GM19099 (cell line): ENCODE measurements at regions not wholly inside any gene's neighbourhood (a gene's known extent, or its start where the extent isn't known, plus 50 kb on each side); places are given as distances from the start of the nearest gene placed in this dataset.

Experiments
- POLR2A ChIP-seq: IDR thresholded peaks from 3 replicates; pipeline ENCODE4 v1.6.1; 2011; ENCODE audit warnings: low read depth; ENCODE audit not compliant: insufficient read length; ENCODE audit errors: extremely low read depth

DNA sequence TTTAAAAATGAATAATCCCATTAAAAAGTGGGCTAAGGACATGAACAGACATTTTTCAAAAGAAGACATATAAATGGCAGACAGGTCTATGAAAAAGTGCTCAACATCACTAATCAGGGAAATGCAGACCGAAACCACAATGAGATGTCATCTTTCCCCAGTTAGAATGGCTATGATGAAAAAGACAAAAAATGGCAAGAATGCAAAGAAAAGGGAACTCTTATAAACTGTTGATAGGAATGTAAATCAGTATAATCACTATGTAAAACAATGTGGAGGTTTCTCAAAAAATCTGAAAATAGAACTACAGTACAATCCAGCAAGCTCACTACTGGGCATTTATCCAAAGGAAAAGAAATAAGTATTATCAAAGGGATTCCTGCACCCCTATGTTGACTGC is 169.2 kb downstream of the METTL4 start:
- TF ChIP-seq POLR2A, result no peak

DNA sequence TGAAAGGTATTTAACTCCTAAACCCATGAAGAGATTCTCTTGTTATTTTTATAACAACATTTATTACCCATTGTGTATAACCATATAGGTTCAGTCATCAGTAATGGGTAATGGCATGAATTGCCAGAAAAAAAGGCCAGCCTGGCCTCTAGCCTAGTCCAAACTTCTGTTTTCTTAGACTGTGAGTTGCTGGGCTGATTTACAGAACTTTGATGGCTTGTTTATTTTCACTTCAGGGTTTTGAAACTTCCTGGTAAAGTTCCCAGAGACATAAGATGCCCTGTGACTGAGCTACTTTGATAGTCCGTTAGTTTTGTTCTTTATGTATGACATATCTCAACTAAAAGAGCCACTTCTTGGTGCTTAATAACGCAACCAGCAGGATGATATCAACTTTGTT is 164.8 kb downstream of the METTL4 start:
- TF ChIP-seq POLR2A, result no peak

DNA sequence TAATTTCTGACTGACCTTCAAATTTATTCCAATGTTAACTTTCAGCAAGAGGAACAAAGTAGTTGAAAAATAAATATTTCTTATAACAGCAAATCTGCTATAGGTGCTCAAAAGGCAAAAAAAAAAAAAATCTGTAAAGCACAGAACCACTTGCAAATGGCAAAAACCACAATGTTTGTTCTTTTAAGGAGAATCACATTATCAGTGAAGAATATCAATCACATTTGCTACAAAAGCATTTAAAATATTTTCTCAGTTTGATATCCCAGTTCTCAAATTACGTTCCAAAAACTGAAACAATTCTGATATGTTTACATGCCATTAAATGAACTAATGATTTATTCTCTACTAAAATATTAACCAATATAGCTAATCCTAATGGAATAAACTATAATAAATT is 163.3 kb downstream of the METTL4 start:
- TF ChIP-seq POLR2A, result no peak

DNA sequence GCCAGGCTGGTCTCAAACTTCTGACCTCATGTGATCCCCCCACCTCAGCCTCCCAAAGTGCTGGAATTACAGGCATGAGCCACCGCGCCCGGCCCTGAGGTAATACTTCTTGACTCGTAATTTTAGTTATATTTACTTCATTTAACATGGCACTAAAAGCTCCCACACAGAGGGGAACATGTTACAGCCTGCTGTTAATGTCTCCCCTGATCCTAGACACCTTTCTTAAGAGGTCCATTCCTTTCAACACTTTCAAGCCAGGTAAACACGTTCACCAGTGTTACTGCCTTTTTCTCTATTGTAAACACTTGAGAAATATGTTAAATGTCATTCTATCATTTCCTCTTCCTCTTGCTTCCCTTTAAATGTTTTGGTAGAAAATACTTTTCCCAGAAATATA is 161.4 kb downstream of the METTL4 start:
- TF ChIP-seq POLR2A, result no peak

DNA sequence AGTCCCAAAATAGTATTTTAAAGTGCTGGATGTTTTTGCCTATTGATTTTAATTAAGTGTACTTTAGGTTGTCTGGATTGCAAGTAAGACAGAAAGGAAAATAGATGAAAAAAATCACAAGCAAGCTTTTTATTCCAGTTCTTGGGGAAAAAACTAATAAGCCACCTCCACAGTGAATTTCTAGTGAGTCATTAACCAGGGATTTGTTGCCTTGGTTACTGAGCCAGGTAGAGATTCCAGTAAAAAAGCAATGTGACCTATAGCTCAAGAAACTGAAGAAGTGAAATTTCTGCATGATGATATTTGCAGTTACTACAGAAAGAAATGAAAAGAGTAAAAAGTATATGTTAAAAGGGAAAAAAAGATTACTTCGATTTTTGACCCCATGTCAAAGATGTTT is 160.6 kb downstream of the METTL4 start:
- TF ChIP-seq POLR2A, result no peak

DNA sequence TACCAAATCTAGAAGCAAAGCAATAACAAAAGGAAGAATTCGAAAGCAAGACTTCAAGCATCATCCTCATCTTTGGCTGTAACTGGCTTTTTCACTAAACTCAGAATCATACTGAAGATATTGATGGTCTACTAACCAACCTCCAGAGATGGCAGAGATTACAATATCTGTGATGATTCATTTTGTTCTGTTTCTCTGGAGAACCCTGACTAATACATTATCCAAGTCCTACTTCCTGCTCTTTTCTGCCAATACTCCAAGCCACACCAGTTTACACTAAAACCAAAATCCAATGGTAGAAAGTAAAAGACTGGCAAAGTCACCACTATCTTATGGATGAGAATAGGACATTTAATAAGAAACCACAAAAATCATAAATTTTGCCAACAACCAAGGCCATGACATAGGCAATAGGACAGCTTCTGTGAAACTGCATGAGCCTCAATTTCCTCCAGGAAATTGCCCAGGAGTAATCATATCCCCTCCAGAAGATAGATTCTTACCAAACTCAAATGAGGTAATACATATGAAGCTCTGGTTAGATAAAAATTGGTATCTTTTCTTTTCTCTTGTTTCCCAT is 159.8 kb downstream of the METTL4 start:
- no peak for TF ChIP-seq POLR2A

DNA sequence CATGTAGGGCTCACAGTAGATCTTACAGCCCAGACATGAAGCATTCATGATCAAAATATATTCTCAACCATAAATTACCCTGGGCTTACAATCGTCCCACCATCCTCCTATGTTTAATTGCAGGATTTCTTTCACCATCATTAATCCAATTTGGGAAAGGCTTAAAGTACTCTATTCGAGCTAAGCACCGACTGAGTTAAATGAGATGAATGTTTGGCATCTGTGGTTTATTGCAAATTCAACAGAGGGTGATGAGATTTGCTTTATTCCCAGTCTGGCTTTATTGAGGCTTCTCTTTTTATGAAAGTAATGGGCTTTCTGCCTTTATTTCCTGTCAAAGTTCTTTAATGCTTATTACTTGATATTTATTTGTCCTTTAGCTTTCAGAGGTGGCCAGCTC is 159.0 kb downstream of the METTL4 start:
- no peak for TF ChIP-seq POLR2A

DNA sequence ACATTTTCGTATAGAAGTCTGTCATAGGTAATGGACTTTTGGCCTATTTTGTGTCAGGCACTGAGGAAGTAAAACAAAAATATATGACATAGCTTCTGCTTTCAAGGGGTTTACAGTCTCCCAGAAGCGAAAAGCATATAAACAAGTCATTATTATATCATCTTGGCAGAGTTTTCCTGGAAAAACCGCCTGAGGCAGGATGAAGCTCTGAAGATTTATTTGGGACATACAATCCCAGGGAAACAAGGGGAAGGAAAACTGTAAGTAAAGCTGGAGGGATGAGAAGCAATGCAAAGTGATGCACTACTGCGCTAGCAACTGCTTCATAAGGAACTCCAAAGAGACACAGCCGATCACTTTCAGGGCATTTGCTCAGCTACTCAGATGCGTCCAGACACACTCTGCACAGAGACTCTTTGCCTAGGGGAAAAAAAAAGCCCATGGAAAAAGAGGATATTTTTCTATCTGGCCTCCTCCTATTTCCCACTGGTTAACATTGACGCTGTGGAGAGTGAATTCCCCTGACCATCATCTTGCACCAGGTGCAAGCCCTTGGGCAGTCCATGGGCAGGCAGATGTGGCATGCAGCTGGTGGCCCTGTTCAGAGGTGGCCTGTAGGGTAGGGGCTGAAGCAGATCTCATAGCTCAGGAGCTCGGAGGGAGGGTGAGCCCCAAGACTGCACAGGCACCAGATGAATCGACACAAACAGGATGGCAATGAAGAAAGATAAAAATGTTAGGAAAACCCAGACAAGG is 158.1 kb downstream of the METTL4 start:
- no peak for TF ChIP-seq POLR2A

DNA sequence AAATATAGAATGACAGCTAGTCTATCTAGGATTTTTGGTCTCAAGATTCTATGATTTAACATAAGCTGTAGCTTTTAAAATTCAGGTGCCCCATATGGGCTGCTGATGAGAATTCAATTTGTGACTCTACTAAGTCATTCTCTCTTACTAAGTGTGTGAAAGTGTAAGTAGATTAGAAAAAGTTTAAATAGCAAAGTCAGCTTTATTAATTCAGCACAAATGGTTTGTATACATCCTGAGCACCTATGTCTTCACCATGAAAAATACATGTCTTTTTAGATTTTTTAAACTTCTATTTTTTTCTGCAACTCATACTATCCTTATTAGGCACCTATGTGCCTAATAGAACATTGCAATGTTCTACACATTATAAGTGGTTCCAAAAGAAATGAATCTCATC is 157.1 kb downstream of the METTL4 start:
- no peak for TF ChIP-seq POLR2A

DNA sequence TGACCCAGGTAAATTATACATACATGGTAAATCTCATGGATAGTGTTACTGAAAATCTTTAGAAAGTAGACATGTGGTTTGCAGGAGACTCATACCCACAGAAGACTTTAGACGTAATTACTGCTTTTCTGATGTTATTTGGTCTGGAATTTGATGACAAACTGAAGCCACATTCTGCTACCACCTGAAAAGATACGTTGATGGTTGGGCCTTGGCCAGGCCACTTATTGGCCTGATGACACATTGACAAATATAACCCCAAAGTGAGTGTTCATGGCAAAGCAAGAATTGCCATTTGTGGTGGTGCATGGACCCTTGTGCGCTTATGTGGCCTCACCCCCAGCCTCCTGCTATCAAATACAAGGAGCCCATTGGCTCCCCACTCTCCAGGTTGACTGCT is 155.6 kb downstream of the METTL4 start:
- TF ChIP-seq POLR2A, result no peak

DNA sequence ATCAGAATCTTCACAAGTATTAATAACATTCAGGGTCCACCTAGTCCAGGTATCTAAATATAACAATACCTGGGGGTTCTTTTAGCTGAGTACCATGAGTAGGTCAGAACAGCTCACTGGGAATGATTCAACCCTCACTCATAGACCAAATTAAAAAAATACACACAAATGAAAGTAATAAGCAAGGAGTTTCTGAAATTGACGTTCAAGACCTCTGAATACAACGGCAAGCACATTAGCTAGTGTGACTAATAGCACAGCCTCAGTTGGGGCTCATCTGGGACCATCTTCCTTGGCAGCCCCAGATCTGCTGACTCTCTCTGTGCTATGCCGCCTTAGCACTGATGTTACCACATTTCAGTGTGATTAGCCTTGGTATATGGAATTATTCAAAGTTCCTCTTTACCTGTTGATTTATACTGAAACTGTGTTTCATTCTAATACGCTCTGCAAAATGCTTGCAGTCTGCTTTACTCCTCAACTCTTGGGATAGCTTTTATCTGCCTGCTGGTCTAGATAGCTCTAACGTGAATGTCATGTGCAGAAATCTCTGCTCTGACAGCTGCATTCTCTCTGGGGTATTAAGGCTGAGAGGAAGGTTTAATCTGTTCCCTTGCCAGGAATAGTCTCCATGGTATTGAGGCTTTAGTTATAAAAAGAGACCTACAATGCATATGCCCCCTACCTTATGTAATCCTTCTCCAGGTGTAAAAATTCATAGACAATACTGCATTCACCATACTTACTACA is 153.3 kb downstream of the METTL4 start:
- TF ChIP-seq POLR2A, result no peak

DNA sequence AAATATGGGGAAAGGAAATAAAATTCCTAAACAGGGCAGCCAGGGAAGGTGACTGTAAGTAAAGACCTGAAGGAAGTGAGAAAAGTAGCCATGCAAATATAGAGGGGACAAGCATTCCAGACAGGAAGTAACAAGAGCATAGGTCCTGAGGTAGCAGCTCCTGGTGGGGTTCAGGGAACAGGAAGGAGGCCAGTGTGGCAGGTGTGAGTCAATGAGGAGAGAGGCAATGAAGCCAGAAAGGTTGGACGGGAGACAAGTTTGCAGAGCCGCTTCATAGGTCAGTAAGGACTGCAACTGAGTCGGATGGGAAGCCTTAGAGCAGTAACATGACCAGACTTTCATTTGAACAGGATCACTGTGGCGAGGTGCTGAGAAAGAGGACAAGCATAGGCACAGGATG is 150.9 kb downstream of the METTL4 start:
- no peak for TF ChIP-seq POLR2A

DNA sequence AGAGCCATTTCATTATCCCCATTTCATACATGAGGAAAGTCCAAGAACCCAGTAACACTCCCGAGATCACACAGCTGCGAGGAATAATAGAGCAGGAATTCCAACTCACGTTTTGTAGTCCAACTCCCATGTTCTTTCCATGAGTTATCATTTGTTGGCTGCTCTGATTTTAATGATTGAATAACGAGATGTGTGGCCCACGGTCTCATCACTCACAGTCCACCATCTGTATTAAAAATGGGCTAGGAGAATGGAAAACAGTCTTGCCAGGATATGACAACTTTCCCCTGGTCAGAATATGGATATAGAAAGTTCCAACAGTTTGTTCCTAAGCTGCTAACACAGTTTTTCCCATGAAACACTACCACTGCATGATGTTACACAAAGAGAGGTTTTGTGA is 147.5 kb downstream of the METTL4 start:
- no peak for TF ChIP-seq POLR2A

DNA sequence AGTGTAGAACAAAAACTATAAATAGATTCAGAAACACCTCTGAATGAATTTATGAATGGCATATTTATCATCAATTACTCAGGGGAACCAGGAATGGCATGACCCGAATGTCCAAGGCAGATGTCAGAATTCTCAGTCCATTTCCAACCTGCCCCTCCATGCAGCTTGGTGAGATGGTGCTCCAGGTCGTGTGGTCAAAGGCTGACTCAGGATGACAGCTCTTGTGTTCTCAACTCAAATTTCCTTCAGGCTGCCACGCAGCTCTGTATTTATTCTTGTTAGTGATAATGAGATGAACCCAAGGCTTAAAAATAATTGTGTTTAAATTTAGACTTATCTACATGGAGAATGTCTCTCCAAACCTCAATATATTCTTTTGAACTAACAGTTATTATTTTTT is 146.9 kb downstream of the METTL4 start:
- no peak for TF ChIP-seq POLR2A

DNA sequence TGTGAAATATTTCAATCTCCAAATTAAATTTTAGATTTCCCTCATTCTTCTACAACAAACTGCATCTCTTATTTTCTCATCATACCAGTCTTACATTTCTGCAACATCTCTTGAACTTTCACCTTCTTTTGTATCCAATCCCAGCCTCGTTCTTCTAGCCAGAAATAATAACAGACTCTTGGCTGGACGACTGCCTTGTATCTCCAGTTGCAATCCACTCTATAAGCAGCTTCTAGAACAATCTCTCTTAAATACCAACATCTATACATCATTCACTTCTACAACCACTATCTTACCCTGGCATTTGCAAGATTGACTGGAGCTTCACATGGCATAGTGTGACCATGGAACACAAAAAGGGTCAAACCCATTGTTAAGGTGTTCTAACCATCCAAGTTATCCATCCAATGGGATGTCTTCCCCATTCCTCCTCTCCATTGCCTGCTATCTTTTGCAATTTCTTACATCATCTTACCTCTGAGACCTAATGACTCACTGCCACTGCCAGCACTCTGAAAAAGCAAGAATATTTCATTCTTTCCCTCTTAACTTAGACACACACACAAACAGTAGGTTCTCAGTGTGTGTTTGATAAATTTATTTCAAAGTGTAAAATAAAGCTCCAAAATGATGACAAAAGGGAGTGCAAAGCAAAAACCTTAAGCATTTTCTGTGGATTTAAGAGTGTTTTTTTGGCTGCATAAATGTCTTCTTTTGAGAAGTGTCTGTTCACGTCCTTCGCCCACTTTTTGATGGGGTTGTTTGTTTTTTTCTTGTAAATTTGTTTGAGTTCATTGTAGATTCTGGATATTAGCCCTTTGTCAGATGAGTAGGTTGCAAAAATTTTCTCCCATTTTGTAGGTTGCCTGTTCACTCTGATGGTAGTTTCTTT is 145.6 kb downstream of the METTL4 start:
- no peak for TF ChIP-seq POLR2A
